NCI-H146 treated with DMSO at 0.1 percent for 48 hours (cell line): ENCODE measurements at regions not wholly inside any gene's neighbourhood (a gene's known extent, or its start where the extent isn't known, plus 50 kb on each side); places are given as distances from the start of the nearest gene placed in this dataset.

Experiments used
- DNase-seq: peaks from one replicate; lab custom pipeline; 2025; ENCODE audit not compliant: unreplicated experiment; lab: John Stamatoyannopoulos, UW

DNA sequence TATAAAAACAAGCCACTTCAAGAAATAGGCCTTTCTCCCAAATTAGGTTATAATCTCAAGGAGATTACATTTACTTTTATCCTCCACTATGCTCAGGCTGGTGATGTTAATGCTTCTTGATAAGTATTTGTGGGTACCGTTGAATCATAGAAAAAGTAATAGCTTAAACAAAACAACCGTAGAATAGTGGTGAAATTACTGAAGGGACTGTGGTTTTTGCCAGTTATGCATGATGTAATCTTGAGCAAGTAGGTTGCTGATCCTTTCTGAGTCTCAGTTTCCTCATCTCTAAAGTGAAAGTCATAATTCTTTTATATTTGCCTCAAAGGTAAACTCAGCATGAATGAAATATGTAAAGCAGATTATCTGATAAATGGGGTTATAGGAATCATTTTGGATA, 187.3 kb upstream of the JAG1 start:
- DNase-seq: no peak

DNA sequence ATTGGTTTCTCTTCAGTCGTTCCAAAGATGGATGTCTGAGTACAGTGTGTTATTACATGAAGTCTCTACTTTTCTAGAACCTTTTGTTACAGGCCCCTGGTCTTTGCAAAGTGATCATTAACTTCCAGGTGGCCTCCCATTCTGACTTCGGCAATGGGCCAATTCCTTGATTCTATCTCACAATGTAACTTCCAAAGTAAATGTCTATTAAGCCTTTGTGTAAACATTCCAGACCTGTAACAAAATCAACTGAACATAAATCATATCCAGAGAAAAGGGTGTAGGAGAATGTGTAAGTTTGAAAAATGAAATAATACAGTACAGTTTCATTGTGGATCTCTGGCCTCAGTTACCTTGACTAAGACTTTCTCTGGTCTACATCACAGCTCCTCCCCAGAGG, 187.8 kb upstream of the JAG1 start:
- no peak for DNase-seq

DNA sequence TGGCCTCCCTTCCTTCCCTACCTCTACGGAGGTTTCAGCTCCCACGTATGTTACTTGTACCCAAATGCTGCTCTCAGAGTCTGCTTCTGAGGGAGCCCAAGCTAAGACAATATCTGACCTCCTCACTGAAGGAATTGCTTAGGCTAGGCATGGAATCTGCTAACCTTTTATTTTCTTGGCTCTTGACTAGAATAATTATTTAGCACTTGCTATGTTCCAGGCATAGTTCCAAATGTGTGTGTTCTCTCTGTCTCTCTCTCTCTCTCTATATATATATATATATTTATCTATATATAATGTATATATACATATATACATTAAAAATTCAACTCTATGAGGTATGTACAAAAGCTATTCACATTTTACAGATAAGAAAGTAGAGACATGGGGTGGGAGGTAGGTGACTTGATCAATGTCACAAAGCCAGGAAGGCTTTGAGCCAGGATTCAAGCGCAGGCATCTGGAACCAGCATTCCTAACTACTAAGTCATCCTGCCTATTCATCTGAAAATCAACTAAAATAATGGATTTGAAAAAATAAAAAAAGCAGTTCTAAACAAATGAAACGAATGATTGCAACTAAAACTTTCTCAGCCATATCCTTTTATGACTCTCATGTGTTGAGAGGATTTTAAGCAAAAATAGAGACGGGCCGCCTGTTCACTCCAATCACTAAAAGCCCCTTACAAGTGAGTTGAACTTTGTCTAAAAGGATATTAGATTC, 189.7 kb upstream of the JAG1 start:
- no peak for DNase-seq

DNA sequence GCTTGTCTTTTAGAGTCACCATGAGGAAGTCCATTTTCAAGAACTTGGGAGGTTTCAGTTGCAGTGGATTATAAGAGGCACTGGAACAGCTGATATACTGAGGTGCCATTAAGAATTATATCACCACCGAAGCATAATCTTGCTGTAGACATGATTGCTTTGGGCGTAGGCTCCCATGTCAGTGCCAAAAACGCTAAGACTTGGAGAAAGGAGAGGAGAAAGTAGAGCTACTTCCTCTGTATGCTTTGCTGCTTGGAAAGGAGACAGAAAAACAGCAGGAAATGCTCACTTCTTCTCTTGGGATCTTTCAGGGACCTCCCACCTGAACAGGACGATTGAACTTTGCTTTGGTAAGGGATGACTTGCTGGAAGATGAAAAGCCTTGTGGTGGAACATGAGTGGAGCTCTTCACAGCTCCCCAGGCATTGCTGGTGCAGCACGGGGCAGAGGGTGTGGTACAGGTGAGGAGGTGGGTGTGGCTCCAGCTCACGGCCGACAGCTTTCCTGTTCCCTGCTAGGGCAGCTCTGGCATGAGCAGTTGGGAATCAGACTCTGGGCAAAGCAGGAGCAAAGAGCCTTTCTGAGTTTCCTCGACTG, 190.4 kb upstream of the JAG1 start:
- no peak for DNase-seq

DNA sequence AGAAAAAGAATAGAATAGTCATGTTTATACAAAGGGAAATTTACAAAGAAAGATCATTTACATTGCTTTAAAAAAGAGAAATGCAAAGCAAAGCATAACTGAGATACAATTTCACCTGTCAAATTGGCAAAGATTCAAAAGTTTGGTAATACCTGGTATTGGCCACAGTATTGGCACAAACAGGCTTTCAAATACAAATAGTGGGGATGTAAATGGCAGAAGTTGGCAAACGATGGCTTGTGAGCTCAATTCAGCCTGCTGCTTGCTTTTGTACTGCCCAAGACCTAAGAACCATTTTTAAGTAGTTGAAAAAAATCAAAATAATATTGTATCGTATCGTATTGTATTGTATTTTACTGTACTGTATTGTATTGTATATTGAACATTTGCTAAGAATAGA, 194.5 kb upstream of the JAG1 start:
- DNase-seq: no peak

DNA sequence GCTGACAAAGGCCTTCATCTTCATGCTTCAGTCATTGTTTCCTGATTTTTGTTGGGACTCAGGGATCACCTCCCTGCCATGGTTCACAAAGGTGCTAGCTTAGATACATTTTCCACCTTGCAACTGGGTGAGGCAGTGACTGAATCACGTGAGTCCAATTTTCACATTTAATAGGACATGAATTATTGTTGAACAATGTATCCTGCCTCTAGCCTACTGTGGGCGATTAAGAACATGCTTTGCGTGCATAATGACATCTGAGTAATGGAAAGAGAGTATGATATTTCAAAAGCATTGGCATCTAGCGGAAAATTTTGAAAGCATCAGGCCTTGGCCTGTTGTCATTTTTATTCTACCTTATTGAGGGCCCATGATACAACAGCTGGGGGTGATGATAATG, 199.2 kb upstream of the JAG1 start:
- no peak for DNase-seq

DNA sequence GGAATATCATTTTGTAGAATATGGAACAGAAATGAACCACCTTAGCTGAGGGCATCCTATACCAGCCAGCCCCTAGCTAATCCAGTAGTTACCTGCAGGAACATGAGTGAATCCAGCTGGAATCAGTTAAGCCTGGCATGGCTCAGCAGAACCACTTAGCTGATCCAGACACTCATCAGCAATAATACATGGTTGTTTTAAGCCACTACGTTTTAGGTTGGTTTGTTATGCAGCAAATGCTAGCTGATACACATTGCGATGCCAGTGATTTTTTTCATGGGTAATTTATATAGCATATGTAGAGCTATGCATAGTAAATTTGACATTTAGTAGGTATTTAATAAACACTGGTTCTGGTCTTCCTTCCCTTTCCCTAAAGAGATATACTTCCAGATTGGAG, 201.9 kb upstream of the JAG1 start:
- DNase-seq: no peak

DNA sequence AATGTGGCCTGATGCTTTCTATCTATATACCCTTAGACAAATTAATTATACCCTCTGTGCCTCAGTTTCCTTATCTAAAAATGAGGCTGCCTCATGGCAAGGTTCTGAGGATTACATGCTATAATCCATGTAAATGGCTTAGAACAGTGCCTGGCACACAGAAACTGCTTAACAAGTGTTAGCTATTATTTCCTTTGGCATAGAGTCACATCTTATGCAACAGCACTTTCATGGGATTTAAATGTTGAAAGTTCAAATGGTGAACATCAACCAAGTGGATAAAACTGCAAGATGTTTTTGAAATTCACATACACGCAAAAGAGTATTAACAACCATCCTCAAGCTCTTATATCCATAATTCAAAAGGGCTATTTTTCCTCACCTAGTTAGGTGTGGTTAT, 202.8 kb upstream of the JAG1 start:
- no peak for DNase-seq

DNA sequence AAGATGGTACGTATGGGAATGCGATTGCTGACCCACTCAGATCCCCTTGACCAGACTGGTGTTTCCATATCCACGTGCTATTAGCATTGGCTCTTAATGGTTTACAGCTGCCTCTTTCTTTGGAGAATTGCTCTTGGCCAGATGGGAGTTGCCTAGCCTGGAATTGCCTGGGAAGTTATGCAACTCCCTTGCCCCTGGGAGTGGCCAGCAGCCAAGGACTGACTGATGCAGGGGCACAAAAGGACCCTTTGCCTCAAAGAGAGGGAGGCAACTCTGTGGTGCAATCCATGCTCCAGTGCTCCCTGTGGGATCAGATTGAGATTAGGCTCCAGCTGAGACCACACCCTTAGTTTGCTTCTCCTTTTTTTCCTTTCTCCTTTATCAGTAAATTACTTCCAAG, 203.5 kb upstream of the JAG1 start:
- DNase-seq: no peak

DNA sequence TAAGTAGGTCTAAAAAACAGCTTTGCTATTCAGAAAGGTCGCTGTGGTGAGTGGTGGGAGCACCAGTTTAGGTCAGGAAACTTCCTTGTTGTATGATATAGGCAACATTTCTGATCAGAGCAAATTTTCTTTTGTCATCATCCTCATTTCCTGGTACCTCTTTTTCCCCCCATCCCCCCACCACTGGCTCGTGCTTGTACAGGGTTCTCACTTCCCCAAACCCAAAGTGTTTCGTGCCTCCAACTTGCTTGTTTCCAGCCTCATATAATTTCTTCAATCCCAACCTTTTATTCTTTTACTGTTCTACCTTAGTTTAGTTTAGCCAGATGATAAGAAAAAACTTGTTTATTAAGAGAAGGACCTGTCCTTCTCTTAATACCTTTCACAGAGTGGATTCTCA, 209.4 kb upstream of the JAG1 start:
- DNase-seq: no peak

DNA sequence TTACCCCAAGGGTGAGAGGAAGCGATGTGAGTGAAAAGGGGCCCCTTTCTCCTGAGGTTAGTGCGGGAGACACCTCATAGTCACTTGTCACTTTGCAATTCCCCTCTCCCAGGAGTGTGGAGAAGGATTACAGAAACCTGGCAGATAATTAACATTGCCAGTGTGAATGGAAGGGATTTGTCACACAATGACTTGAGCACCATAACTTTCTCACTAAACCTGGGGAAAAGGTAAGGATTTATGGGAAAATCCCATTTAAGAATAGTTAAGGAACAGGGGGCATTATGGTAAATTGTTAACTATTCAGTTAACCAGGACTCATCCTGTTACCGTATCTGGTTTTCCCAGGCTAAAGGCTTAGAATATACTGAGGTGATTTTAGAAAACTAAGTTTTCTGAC, 219.5 kb upstream of the JAG1 start:
- no peak for DNase-seq

DNA sequence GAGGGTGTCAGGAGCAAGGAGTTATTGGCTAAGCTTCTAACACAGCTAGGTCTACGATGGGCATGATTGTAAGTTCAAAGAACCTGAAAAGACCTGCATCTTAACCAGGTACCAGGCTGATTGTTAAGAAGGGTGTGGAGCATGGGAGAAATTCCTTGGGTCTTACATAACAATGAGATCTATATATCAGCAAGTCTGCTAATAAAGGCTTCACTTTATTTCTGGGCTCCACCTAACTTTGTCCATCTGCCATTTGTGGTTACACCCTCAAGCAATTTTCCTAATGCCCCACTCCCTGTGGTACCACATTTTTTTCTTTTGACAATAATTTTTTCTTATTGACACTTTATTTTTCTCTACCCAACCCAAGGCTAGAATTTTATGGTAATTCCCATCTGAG, 223.5 kb upstream of the JAG1 start:
- DNase-seq: no peak

DNA sequence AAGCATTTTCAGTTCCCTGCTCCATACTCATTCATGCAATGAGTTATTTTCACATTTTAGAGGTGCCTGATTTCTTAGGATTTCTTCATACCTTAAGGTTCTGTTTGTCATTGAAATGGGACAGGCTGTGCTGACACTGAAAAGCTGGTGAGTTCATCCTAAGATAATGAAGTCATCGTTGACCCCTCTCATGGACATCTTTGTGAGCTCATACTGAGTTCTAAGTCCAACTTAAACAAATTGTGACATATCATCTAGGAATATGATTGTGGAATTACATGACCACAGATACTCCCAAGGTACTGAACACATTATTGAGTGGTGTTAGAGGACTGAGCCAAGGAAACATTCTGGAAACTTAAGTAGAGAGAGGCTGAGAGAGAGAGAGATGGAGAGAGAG, 224.8 kb upstream of the JAG1 start:
- DNase-seq: no peak

DNA sequence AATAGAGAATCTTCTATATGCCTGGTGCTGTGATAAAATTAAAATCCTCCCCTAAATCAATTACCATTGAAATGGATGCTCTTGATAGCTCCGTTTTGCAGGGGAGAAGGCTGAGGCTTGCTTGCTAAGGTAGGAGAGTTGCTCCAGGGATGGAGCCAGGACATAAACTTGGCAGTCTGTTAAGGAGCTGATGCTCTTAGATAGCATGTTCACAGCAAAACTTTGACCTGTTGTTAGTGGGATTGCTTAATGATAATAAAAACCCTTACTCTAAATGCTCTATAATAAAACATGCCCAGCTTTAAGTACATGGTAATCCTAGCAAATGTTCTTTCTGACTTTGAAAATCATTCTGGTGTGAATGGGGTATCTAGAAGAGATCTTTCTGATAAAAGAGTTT, 228.4 kb upstream of the JAG1 start:
- DNase-seq: no peak

DNA sequence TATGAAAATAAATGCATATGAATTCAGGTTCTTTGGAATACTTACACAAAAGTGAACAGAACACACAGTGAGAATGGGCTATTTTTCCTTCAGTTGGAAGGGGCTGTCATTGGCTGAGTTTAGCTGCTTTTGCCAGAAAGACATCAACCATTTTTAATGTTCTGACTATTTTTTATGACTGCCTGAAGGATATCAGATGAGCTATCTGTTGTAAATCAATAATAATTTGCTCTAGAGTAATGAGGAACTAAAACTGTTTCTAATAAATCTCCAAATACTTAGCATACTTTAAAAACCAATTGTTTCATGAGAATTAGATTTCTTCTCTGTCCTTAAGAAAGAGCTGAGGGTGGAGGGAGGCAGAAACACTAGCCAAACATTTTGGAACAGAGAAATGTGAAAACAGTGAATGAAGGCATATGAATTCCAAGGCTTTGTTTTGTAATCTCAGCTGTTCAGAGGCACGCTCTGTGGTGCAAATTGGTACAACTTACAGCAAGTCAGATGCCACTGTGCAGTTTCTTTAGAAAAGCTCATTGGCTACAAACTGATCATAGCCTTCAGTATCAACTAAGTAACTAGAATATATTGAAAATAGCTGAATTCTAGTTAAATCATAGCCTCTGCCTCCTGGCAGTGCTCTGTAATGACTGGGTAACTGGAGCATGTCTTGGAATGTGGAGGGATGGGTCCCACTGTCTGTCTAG, 228.9 kb upstream of the JAG1 start:
- DNase-seq: no peak

DNA sequence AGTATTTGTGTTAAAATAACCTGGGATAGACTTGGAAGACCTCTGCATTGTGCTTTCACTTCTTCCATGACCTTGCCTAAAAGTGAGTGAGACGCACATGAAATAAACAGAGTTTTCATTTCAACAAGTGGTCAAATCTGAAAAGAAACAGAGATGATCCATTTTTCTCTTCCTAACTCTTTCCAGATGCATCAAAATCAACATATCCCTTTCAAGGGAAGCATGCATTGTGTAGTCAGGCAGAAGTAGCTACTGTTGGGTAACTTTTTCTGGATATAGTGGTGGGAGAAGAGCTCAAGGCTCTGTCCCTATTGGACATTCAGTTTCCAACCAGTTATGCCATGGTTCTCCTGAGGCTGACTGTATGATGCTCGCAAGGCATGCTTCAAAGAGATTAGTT, 233.0 kb upstream of the JAG1 start:
- no peak for DNase-seq

DNA sequence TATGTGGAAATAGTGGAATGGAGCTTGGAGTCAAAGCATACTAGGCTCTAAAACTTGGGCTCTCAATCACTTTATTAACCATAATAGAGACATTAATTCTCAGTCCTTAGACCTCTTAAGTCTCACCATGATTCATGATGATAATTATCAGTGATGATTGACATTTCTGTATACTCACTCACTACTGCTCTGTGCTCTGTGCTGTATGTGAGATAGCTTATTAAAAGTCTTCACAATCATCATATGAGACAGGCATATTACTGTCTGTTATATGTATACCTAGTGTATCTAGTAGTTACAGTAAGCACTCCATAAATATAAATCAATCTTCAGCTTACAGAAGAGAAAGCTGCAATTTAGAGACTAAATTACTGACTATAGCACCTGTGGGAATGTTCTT, 236.0 kb upstream of the JAG1 start:
- no peak for DNase-seq

DNA sequence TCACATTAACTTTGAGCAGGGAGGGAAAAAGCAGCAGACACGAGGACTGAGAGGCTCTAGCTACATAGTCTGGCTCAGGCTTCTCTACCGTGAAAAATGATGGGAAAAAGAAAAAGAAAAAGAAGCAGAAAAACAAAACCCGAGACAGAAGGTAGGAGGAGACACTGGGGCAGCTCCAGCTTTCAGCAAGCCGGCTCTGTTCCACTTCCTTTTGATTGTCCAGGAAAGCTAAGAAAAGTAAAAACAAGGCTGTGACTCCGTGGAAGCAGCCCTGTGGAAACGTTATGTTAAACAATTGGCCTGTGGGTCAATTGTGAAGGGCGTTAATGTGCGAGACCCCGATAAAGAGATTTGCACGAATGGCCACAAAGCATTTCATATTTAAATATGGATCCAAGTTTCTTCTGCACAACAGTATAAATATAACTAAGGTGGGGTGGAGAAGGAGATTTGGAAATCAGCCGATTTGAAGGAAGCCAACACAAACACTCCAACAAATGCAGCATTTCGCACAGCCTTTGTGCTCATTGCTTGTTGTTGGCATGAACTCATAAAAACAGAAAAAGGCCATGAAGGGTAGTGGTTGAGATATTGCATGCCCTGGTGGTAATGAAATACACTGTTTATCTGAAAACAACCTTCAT, 236.9 kb upstream of the JAG1 start:
- DNase-seq: no peak

DNA sequence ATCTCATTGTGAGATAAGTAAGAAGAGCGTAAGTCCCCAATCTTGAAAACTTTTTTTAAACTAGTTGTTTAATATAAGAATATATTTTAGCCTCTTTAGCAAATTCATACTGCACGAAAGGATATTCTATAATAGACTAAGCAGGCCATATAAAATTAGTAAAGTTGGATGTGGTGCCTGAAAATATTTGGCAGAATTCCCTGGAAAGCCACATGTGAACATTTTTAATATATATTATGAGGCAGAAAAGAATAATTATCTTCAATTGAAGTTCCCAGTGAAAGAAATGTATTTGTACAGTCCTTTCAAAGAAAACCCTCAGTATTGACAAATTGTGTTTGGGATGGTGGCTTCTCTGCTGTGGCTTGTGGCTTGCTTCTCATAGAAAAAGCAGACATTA, 237.5 kb upstream of the JAG1 start:
- no peak for DNase-seq

DNA sequence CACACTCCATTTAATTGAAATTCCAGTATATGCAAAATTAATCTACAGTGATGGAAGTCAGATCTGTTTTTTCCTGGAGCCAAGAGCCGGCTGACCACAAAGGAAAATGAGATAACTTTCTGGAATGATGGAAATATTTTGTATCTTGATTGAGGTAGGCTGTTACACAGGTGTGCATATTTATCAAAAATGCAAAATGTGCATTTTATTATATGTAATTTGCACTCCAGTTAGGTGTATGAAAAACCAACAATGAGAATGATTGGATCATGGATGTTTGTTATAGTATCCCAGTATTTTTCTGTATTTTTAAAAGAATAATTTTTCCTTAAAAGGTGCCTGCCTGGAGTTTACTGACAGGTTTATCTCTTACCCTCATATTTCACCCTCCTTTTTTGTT, 242.0 kb upstream of the JAG1 start:
- no peak for DNase-seq

DNA sequence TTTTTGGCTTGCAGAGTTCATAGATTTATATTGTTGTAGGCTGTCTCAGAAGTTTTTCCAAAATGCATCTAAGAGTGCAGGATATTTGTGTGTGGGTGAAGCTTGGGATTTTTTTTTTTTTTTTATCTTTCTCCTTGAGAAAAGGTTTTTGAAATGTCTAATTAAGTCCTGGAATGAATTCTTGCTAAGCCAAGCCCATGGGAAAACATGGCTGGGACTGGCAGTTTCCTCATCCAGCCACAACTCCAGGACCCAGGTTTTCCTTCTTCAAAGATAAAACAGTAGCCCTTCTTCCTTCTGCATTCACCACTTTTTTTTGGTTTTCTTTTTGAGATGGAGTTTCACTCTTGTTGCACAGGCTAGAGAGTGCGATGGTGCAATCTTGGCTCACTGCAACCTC, 242.5 kb upstream of the JAG1 start:
- DNase-seq: no peak

DNA sequence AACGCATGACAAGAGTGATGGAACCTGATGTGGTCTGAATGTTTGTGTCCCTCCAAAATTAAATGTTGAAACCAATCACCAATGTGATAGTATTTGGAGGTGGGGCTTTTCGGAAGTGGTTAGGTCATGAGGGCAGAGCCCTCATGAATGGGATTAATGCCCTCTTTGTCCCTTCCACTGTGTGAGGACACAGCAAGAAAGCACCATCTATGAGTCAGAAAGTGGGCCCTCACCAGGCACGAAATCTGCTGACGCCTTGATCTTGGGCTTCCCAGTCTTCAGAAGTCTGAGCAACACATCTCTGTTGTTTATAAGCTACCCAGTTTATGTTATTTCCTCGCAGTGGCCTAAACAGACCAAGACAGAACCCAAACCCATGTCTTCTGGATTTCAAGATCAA, 244.0 kb upstream of the JAG1 start:
- no peak for DNase-seq
